Endothelial cell of umbilical vein (primary cell): ENCODE measurements at regions not wholly inside any gene's neighbourhood (a gene's known extent, or its start where the extent isn't known, plus 50 kb on each side); places are given as distances from the start of the nearest gene placed in this dataset.

Experiments used
- BruUV-seq: library from RNA; stranded (reverse); fragments of 400-500 nt; replicated peaks from 2 replicates; lab custom pipeline; 2021; lab: Mats Ljungman, UMichigan
- CTCF ChIA-PET: fragments of 300-600, 350-600 bp; sonication (Branson Sonifier 250); formaldehyde crosslinking; loops from one replicate; lab custom pipeline; 2021; ENCODE audit warnings: antibody characterized with exemption, inconsistent platforms; lab: Charles Lee
- POLR2A ChIA-PET: fragments of 300-600, 350-600 bp; sonication (Branson Sonifier 250); formaldehyde crosslinking; loops from one replicate; lab custom pipeline; 2021; ENCODE audit warnings: antibody characterized with exemption, inconsistent platforms; lab: Charles Lee
- DNase-seq: peaks from one replicate; pipeline ENCODE4 v3.0.0-alpha.2; 2011; ENCODE audit warnings: low read depth, low spot score
- FAIRE-seq: peaks from 2 replicates; lab custom pipeline; 2011; peaks lifted over from hg19 to GRCh38; lab: Jason Lieb, UNC
- H2AFZ ChIP-seq: 2 replicates; pipeline ENCODE4 v1.6.0; 2012; ENCODE audit warnings: low read depth, low read length, control low read depth, inconsistent platforms
- H3K27ac ChIP-seq: 2 replicates; pipeline ENCODE4 v1.5.1; 2011; ENCODE audit warnings: low read depth, mild to moderate bottlenecking, control low read depth, low read length, moderate library complexity; ENCODE audit not compliant: insufficient read depth
- H3K27me3 ChIP-seq, 2 experiments: 2 replicates each; pipeline versions ENCODE4 v1.6.0 to v1.6.1; 2011; ENCODE audit warnings: low read length in 2 of 2, mixed read lengths in 1 of 2; ENCODE audit not compliant: control insufficient read depth in 2 of 2, insufficient read depth in 2 of 2
- H3K36me3 ChIP-seq, 2 experiments: 2 replicates in 1 of 2; 3 replicates in 1 of 2; pipeline ENCODE4 v1.5.1; 2011; ENCODE audit warnings: low read length in 2 of 2, mild to moderate bottlenecking in 1 of 2, moderate library complexity in 1 of 2; ENCODE audit not compliant: control insufficient read depth in 2 of 2, insufficient read depth in 2 of 2; ENCODE audit errors: extremely low read depth in 1 of 2
- H3K4me1 ChIP-seq: 3 replicates; pipeline ENCODE4 v1.5.1; 2011; ENCODE audit warnings: mild to moderate bottlenecking, low read length; ENCODE audit not compliant: control insufficient read depth, insufficient read depth; ENCODE audit errors: extremely low read depth
- H3K4me2 ChIP-seq: 2 replicates; pipeline ENCODE4 v1.6.1; 2011; ENCODE audit warnings: low read length, control low read depth, mixed read lengths; ENCODE audit not compliant: insufficient read depth
- H3K4me3 ChIP-seq, 3 experiments: fragments of 200-600 bp in 1 of 3; sonication (generic), shearing (Covaris generic) in 1 of 3; replicated peaks in 1 of 3; 2 replicates each; pipeline ENCODE4 v1.5.1; 2011 to 2016; ENCODE audit warnings: control low read depth in 3 of 3, low read length in 3 of 3, mild to moderate bottlenecking in 2 of 3, inconsistent platforms in 1 of 3, low read depth in 1 of 3, moderate library complexity in 1 of 3; ENCODE audit not compliant: insufficient read depth in 1 of 3
- H3K79me2 ChIP-seq: 2 replicates; pipeline ENCODE4 v1.6.0; 2012; ENCODE audit warnings: low read length, inconsistent platforms; ENCODE audit not compliant: control insufficient read depth, insufficient read depth
- H3K9ac ChIP-seq: replicated peaks from 2 replicates; pipeline ENCODE3; 2011; ENCODE audit warnings: low read length, control low read depth; ENCODE audit not compliant: insufficient read depth; ENCODE audit errors: extremely low read depth
- H3K9me1 ChIP-seq: replicated peaks from 3 replicates; pipeline ENCODE4 v1.6.0; 2011; ENCODE audit warnings: mild to moderate bottlenecking, low read length; ENCODE audit not compliant: control insufficient read depth, insufficient read depth; ENCODE audit errors: extremely low read depth
- H3K9me3 ChIP-seq: replicated peaks from 2 replicates; pipeline ENCODE4 v1.5.1; 2012; ENCODE audit warnings: low read length, inconsistent platforms; ENCODE audit not compliant: control insufficient read depth, insufficient read depth
- H4K20me1 ChIP-seq: replicated peaks from 2 replicates; pipeline ENCODE3; 2011; ENCODE audit warnings: mild to moderate bottlenecking, low read length; ENCODE audit not compliant: control insufficient read depth, insufficient read depth; ENCODE audit errors: extremely low read depth
- EZH2 ChIP-seq: IDR thresholded peaks from 2 replicates; pipeline ENCODE4 v1.6.1; 2012; ENCODE audit warnings: borderline replicate concordance, low read depth, mild to moderate bottlenecking, moderate library complexity, low read length, inconsistent platforms; ENCODE audit not compliant: severe bottlenecking
- FOS ChIP-seq: IDR thresholded peaks from 2 replicates; pipeline ENCODE4 v1.6.1; 2011; ENCODE audit warnings: mild to moderate bottlenecking, low read length, moderate library complexity, borderline replicate concordance; ENCODE audit not compliant: insufficient read depth
- GATA2 ChIP-seq: IDR thresholded peaks from 2 replicates; pipeline ENCODE4 v1.7.0; 2011; ENCODE audit warnings: low read depth, mild to moderate bottlenecking, moderate library complexity, mixed read lengths, low read length; ENCODE audit not compliant: insufficient read length, insufficient read depth
- JUN ChIP-seq: IDR thresholded peaks from 2 replicates; pipeline ENCODE4 v1.6.1; 2011; ENCODE audit warnings: borderline replicate concordance, low read depth; ENCODE audit not compliant: insufficient read length, insufficient read depth
- MAX ChIP-seq: IDR thresholded peaks from 2 replicates; pipeline ENCODE4 v1.6.1; 2011; ENCODE audit not compliant: insufficient read depth, insufficient read length
- MYC ChIP-seq: IDR thresholded peaks from one replicate; pipeline ENCODE4 v1.6.1; 2011; ENCODE audit warnings: mild to moderate bottlenecking, low read depth, low read length
- POLR2A ChIP-seq: IDR thresholded peaks from 2 replicates; pipeline ENCODE4 v1.6.1; 2012; ENCODE audit warnings: low read depth, mild to moderate bottlenecking, control low read depth, low read length
- POLR2AphosphoS5 ChIP-seq: IDR thresholded peaks from 2 replicates; pipeline ENCODE4 v1.6.1; 2012; ENCODE audit warnings: low read depth, mild to moderate bottlenecking, control low read depth, low read length, moderate library complexity; ENCODE audit not compliant: insufficient read depth
- dilution Hi-C: fragments of 300-500 bp; cut with MboI; formaldehyde crosslinking; loops from one replicate; pipeline ENCODE4 v1.15.0; 2019; ENCODE audit warnings: low sequenced_read_pairs; ENCODE audit not compliant: extremely low pct_ligation_motif_present
- intact Hi-C: fragments of 100-400 bp; cut with micrococcal nuclease; formaldehyde crosslinking; loops from one replicate; pipeline ENCODE4 v1.10.0; 2022
- TF ChIP-seq, protein P1 (sequence below), 2 donors: IDR thresholded peaks; 1 replicate in 1 of 2; 2 replicates in 1 of 2; pipeline ENCODE4 v1.5.1; 2011; ENCODE audit warnings: low read length in 2 of 2, mild to moderate bottlenecking in 2 of 2, moderate library complexity in 2 of 2, control low read depth in 1 of 2, inconsistent platforms in 1 of 2, low read depth in 1 of 2; ENCODE audit not compliant: insufficient read depth in 1 of 2; ENCODE audit errors: extremely low read depth in 1 of 2

- dilution Hi-C loops (no loop called here), intact Hi-C loops (no loop called here)
- Histone ChIP-seq H3K4me1 (no peaks in the 10 kb centered on the region), H3K4me2 (no peak overlapping the region), H3K27me3 (no peaks in the 10 kb centered on the region), H4K20me1 (no peaks in the 10 kb centered on the region), H3K9ac (no peak overlapping the region), H2AFZ (no peak overlapping the region), H3K9me1 (no peaks in the 10 kb centered on the region), H3K4me3 (no peak overlapping the region), H3K9me3 (no peaks in the 10 kb centered on the region), H3K36me3 (no peaks in the 10 kb centered on the region), H3K27ac (no peak overlapping the region), H3K79me2 (no peaks in the 10 kb centered on the region)
- no TSS peak for BruUV-seq
- FAIRE-seq = no peak
- DNase-seq = no peak
- TF ChIP-seq EZH2 = no peak
- ChIA-PET CTCF (no interaction called here), POLR2A (no interaction called here)
These were observed 128.4 kb downstream of the NTMT2 start for GRCh38 chr1:170274131-170274501.

GRCh38 chr1:170277985-170278384 is 132.2 kb downstream of the NTMT2 start:
- CTCF ChIA-PET = no interaction called here
- dilution Hi-C loops = no loop called here

More at GRCh38 chr1:170277985-170278384, 132.2 kb downstream of the NTMT2 start:
- FAIRE-seq (no peak), DNase-seq (no peak)
- H3K9me1 ChIP-seq = no peaks in the 10 kb centered on the region
- no peak overlapping the region for H3K9ac ChIP-seq
- H4K20me1 ChIP-seq = no peaks in the 10 kb centered on the region
- H3K4me1 ChIP-seq = no peaks in the 10 kb centered on the region
- no peaks in the 10 kb centered on the region for H3K36me3 ChIP-seq
- POLR2A ChIA-PET = no interaction called here
- no peaks in the 10 kb centered on the region for H3K9me3 ChIP-seq
- H3K27ac ChIP-seq = no peak overlapping the region
- H3K27me3 ChIP-seq = no peaks in the 10 kb centered on the region
- no peak overlapping the region for H2AFZ ChIP-seq
- no TSS peak for BruUV-seq
- intact Hi-C loops = no loop called here
- H3K4me3 ChIP-seq = no peak overlapping the region
- no peak overlapping the region for H3K4me2 ChIP-seq
- H3K79me2 ChIP-seq = no peaks in the 10 kb centered on the region
- TF ChIP-seq POLR2A = no peak
- no peak for TF ChIP-seq JUN
- no peak for TF ChIP-seq MAX
- TF ChIP-seq GATA2 = no peak
- no peak for TF ChIP-seq FOS
- no peak for TF ChIP-seq POLR2AphosphoS5
- TF ChIP-seq MYC = no peak
- TF ChIP-seq EZH2 = no peak
- TF ChIP-seq, protein P1, sequence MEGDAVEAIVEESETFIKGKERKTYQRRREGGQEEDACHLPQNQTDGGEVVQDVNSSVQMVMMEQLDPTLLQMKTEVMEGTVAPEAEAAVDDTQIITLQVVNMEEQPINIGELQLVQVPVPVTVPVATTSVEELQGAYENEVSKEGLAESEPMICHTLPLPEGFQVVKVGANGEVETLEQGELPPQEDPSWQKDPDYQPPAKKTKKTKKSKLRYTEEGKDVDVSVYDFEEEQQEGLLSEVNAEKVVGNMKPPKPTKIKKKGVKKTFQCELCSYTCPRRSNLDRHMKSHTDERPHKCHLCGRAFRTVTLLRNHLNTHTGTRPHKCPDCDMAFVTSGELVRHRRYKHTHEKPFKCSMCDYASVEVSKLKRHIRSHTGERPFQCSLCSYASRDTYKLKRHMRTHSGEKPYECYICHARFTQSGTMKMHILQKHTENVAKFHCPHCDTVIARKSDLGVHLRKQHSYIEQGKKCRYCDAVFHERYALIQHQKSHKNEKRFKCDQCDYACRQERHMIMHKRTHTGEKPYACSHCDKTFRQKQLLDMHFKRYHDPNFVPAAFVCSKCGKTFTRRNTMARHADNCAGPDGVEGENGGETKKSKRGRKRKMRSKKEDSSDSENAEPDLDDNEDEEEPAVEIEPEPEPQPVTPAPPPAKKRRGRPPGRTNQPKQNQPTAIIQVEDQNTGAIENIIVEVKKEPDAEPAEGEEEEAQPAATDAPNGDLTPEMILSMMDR (IDR thresholded peaks at IDR 0.05; ENCODE audit: extremely low read depth in 1 of 2, insufficient read depth in 1 of 2, low read depth in 1 of 2, low read length in 2 of 2) = no peak
